ENCODE measurements at regions not wholly inside any gene's neighbourhood (a gene's known extent, or its start where the extent isn't known, plus 50 kb on each side); places are given as distances from the start of the nearest gene placed in this dataset.

DNA sequence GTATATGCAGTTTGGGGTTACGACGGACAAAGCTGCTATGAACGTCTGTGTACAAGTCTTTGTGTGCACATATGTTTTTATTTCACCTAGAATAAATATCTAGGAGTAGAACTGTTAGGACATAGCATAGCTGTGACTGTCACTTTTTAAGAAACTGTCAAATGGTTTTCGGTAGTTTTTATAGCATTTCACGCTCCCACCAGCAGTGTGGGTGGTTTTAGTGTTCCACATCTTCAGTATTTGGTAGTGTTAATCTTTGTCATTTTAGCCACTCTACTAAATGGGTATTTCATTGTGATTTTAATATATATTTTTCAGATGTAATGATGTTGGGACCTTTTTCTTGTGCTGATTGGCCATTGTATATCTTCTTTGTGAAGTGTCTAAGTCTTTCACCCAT lies 109.1 kb upstream of the BCAT1 start:
- no peak for DNase-seq (ENCODE audit: low read depth)

DNA sequence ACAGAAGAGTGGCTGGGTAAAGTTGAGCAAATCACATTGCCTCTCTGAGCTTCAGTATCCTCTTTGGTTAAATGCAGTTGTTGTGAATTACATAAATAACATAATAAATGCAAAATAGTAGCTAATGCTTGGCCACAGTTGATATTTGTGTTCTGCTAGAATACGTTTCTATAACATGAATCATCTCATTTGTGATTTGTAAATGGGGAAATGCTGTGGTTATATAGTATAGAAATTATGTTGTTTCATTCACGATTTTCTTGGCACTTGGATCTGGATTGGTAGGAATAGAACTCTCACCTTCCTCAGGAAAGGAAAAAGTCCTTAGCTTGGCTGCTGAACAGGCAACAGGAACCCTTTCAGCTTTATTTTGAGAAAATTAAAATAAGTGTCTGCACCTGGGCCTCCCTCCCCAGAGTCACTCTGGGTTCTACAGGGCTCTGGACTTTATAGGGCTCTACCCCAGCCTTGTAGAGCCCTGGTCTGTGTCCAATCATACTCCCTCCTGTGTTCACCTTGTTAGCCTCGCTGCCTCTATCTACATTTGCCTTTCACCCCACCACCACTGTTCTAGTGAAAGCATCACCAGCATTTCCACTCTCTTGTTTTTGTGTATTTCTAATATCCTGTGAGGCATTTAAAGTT lies 107.7 kb upstream of the BCAT1 start:
- DNase-seq (ENCODE audit: low read depth), result no peak

- no peak for DNase-seq (ENCODE audit: low read depth)
Observed at GRCh38 chr12:25056011-25056410, 107.1 kb upstream of the BCAT1 start.

DNA sequence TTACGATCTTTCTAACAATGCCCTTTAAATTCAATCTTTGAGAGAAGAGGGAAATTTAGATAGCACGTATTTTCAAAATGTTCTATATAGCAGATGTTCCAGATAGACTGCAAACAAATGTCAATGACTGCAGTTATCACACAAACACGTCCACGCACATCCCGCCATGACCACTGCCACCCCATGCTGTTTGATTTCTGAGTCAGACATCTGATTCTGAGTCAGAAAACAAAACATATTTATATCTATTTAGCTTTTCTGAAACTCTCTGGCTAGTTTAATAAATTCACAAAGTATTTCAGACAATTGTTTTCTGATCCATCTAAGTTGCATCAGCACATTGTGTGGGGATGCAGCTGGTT lies 105.9 kb upstream of the BCAT1 start:
- peak; percentile 9 for DNase-seq (ENCODE audit: low read depth)

DNA sequence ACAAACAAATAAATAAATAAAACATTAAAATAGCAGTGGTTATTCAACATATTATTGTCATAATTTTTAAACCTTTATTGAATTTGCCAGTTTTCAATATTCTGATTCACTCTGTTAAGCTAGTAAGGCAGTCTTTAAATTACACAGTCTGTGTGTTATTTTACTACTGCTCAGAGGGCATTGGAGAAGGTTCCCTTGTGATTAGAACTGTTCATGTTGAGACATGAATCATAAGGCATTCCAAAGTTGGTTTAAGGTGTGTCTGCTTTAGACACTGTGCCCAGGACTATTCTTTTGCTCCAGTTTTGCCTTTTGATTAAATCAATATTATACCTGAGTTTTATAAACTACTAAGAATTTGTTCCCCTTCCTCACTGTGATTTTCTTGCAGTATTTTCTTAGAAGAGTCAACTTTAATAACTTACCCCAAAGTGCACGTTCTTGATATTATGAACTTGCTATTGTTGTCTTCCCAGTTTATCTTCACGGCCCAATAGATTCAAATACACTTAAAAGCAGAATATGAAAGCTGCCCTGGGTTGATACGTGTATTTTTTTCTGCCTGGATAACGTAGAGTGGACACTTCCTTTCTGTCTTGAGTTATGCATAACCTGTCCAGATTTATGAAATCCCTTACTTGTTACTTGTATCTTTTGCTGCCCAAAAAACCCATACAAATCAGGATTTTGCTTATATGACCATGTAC lies 105.3 kb upstream of the BCAT1 start:
- no peak for DNase-seq (ENCODE audit: low read depth)

GRCh38 chr12:25052914-25053211 lies 104.0 kb upstream of the BCAT1 start:
- DNase-seq (ENCODE audit: low read depth), result no peak

DNA sequence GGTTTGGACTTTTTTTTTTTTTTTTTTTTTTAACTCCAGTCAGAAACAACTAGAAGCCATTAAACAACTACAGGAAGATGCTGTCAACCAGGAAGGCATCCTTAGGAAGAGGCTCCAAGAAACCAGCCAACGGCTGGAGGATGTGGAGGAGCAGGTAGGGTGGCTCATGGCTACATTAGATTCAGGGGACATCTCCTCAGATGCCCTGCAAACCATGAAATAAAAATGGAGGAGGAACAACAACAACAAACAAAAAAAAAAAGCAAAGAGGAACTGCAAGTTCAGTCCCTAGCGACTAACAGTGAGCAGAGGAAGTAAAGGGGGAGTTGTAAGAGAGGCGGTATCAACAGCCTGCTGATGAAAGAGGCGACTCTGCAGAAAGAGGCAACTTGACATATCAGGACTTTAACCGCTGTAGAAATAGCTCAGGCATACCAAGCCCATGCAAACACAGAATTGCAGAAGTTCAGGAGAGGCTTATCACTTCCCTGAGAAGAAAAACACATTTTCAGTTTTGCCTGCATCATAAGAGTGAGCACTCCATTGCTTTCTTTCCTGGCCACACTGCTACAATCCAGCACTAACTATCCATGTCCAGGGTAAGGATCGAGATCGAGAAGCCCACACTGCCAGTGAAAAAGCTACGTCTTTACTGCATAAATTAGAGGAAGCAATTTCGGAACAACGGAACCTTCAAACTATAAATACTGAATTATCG lies 103.5 kb upstream of the BCAT1 start:
- no peak for DNase-seq (ENCODE audit: low read depth)

- no peak for DNase-seq (ENCODE audit: low read depth)
Observed at GRCh38 chr12:25051656-25052195, 102.8 kb upstream of the BCAT1 start.

DNA sequence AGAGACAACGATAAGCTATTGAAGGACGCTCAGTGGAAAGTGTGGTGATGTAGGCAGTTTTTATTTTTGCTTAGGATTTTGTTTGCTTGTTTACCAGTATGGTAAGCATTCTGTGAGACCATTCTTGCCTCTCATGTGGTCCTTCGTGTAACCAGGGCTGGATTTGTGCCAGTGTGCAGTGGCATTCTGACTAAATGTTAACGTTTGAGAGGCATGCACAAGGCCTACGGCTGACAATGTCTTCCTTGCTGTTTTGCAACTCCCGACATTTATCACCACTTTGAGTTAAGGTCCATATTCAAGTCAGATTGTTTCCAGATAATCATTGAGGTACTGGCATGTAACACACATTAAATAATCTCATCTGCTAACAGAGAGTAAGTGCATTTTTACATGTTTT lies 102.3 kb upstream of the BCAT1 start:
- no peak for DNase-seq (ENCODE audit: low read depth)

- DNase-seq (ENCODE audit: low read depth), result no peak
Observed at GRCh38 chr12:25045869-25046268, 97.0 kb upstream of the BCAT1 start.

GRCh38 chr12:25041006-25041741 lies 92.3 kb upstream of the BCAT1 start:
- no peak for DNase-seq (ENCODE audit: low read depth)

- DNase-seq (ENCODE audit: low read depth), result no peak
Observed at GRCh38 chr12:25040593-25040992, 91.7 kb upstream of the BCAT1 start.

DNA sequence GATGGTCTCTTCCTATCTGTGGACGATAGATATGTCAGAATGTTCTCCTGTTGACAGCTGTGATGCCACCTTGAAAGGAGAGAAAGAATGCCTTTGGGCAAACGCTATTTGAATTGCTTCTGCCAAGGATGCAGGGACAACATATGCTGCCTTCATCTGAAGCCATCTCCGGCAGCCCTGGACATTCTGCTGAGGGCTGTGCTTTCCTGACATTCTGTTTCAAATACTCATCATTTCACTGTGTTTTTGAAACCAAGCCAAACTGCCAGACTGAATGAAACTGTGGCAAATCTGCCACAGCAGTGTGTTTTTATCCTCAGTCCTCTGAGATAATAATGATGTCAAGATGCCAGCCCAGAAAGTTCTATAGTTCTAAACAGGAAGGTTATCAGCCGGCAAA lies 85.8 kb upstream of the BCAT1 start:
- peak; percentile 15 for DNase-seq (ENCODE audit: low read depth)

DNA sequence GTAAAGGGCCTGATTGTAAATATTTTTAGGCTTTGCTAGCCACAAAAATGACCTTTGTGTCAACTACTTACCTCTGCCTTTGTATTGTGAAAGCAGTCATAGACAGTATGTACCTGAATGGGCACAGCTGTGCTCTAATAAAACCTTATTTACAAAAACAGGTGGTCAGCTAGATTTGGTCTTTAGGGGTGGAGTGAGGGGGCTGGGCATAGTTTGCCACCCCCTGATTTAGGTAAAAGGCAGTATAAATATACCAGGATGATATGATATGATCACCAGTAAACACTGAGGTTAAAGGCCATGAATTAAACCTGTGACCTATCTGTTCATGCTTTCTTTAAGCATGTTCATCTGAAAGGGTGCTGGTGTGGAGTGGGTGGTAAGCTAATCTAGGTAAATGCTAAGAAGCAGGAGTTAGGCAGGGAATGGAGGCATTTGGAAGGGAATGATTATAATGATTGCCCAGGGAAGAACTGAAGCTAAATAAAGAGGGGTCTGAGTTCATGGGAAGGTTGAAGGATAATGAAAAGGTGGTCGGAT lies 77.1 kb upstream of the BCAT1 start:
- DNase-seq (ENCODE audit: low read depth), result no peak

DNA sequence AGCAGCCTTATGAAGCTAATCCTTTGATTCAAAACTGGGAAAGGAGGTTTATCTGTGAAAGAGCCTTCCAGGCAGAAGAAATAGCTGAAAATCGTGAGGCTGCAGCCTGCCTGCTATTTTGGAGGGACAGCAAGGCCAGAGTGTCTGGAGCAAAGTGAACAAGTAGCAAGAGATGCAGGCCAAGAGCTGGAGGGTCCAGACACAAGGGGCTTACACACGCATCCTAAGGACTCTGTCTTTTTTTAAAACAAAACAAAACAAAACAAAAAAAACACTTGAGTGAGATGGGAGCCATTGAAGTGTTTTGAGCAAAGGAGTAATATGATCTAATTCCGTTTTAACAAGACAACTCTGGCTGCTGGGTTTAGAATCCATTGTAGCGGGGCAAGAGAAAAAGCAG lies 76.4 kb upstream of the BCAT1 start:
- no peak for DNase-seq (ENCODE audit: low read depth)

DNA sequence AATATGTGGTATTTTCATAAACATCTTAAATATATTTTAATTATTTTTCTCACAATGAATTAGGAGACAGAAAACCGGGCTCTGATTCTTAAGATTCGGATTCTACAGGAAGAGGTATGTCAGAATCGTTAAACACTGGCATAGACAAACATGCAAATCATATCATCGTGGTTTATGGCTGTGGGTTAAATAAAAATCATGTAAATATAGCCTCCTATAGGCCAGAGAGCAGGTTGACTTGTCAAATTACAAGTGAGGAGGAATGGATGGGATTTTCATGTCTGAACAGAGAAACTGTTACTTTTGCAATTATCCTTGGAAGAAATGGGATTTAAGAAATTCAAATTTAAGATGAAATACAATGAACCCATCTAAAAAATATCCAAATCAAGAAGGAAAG lies 74.9 kb upstream of the BCAT1 start:
- no peak for DNase-seq (ENCODE audit: low read depth)

- no peak for DNase-seq (ENCODE audit: low read depth)
Observed at GRCh38 chr12:25020621-25021243, 71.8 kb upstream of the BCAT1 start.

DNA sequence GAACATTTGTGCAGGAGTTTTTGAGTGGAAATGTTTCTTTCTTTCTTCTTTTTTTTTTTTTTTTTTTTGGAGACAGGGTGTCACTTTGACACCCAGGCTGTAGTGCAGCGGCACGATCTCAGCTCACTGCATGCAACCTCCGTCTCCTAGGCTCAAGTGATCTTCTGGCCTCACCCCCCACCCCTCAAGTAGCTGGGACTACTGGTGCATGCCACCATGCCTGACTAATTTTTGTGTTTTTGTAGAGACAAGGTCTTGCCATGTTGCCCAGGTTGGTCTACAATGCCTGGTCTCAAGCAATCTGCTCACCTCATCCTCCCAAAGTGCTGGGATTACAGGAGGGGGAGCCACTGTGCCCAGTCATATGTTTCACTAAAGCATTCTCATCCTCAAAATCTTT lies 69.2 kb upstream of the BCAT1 start:
- no peak for DNase-seq (ENCODE audit: low read depth)

DNA sequence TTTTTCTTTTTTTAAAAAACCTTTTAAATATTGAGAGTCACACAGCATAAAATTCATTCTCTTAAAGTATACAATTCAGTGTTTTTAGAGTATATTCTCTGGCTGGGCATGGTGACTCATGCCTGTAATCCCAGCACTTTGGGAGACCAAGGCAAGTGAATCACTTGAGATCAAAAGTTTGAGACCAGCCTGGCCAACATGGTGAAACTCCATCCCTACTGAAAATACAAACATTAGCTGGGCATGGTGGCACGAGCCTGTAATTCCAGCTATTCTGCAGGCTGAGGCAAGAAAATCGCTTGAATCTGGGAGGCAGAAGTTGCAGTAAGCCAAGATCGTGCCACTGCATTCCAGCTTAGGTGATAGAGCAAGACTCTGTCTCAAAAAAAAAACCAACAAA lies 68.4 kb upstream of the BCAT1 start:
- DNase-seq (ENCODE audit: low read depth), result peak; percentile 5

GRCh38 chr12:25014961-25015360 lies 66.1 kb upstream of the BCAT1 start:
- DNase-seq (ENCODE audit: low read depth), result peak; percentile 6

DNA sequence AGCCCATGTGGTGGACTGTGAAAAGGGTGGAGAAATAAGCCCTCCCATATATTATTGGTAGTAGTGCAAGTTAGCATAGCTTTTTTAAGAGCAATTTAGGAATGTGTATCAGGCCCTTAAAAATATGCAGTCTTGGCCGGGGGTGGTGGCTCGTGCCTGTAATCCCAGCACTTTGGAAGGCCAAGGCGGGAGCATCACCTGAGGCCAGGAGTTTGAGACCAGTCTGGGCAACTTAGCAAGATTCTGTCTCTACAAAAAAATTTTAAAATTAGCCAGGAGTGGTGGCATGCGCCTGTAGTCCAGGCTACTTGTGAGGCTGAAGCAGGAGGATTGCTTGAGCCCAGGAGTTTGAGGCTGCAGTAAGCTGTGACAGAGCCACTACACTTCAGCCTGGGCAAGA lies 64.2 kb upstream of the BCAT1 start:
- no peak for DNase-seq (ENCODE audit: low read depth)

- no peak for DNase-seq (ENCODE audit: low read depth)
Observed at GRCh38 chr12:25009496-25010092, 60.7 kb upstream of the BCAT1 start.
